ENCODE measurements at regions not wholly inside any gene's neighbourhood (a gene's known extent, or its start where the extent isn't known, plus 50 kb on each side); places are given as distances from the start of the nearest gene placed in this dataset.

DNA sequence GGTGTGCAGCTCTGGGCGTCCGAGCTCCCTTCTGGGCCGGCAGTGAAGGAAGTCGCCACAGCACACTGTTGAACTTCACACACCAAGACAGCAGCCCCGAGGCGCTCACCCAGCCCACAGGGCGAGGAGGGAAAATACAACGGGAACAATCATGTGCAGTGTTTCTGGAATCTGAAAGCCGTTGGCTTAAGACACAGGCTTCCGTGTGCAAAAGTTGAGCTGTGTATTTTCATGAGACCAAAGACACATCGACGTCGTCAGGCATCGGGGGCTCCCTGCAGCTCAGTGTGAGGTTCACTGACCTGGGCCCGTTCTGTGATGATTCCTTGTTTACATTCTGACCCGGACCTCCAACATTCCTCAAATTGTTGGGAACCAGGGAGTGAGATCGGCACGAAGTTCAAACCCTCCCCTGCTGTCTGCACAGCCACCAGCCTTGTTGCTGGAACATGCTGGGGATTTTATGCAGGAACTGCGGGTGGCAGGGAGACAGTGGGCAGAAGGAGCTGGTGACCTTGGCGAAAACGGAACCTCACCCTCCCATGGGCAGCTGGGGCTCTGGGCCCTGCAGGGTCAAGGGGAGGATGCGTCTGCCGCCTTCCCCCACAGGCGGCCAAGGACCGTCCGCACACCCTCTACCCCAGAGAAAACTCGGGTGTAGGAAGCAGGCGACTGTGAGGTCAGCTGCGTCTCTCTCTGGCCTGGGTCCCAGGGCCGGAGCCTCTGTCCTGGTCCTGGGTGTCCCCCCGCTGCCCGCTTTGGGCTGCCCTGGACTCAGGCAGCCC is 72.2 kb downstream of the METRNL start:
- H3K36me3 ChIP-seq (ENCODE audit: control insufficient read depth, insufficient read depth, low read length): no peaks in the 10 kb centered on the region
- H3K27ac ChIP-seq (ENCODE audit: low read length): no peak overlapping the region
- no CpG with 5 or more reads among the region's 32 CpGs for WGBS (ENCODE audit: insufficient coverage, insufficient read length)

DNA sequence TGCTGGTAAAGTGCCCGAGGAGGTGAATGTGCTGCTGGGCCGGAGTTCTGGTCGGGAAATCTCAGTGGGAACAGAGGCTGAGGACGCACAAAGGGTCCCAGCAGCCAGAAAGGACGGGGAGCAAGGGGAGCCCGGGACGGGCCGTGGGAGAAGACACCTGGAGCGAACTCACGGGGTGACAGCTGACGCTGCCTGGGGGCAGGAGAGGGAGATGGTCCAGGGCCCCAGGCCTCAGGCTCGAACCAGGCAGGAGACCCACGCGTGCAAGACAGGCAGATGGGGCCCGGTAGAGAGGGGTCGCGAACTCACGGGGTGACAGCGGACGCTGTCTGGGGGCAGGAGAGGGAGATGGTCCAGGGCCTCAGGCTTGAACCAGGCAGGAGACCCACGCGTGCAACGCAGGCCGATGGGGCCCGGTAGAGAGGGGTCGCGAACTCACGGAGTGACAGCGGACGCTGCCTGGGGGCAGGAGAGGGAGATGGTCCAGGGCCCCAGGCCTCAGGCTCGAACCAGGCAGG is 72.9 kb downstream of the METRNL start:
- no peak for DNase-seq (ENCODE audit: low read depth, low spot score)
- no CpG with 5 or more reads among the region's 31 CpGs for WGBS (ENCODE audit: insufficient coverage, insufficient read length)
- no peak overlapping the region for H3K27ac ChIP-seq (ENCODE audit: low read length)
- H3K36me3 ChIP-seq (ENCODE audit: control insufficient read depth, insufficient read depth, low read length): no peaks in the 10 kb centered on the region
- H3K4me3 ChIP-seq (ENCODE audit: low read length): no peak overlapping the region
- H3K27me3 ChIP-seq (ENCODE audit: control insufficient read depth, insufficient read depth, low read length): no peaks in the 10 kb centered on the region
- peaks cover 8% of the 10 kb centered on the region for H3K4me1 ChIP-seq (ENCODE audit: control insufficient read depth, insufficient read depth, low read length)
- no peaks in the 10 kb centered on the region for H3K9me3 ChIP-seq (ENCODE audit: control insufficient read depth, insufficient read depth, low read length)

More for the DNA sequence above, 72.2 kb downstream of the METRNL start:
- peak; percentile 25 for DNase-seq (ENCODE audit: low read depth, low spot score)
- Histone ChIP-seq H3K27me3 (ENCODE audit: control insufficient read depth, insufficient read depth, low read length) (no peaks in the 10 kb centered on the region), H3K4me3 (ENCODE audit: low read length) (no peak overlapping the region), H3K9me3 (ENCODE audit: control insufficient read depth, insufficient read depth, low read length) (no peaks in the 10 kb centered on the region), H3K4me1 (ENCODE audit: control insufficient read depth, insufficient read depth, low read length) (peaks cover 8% of the 10 kb centered on the region)

DNA sequence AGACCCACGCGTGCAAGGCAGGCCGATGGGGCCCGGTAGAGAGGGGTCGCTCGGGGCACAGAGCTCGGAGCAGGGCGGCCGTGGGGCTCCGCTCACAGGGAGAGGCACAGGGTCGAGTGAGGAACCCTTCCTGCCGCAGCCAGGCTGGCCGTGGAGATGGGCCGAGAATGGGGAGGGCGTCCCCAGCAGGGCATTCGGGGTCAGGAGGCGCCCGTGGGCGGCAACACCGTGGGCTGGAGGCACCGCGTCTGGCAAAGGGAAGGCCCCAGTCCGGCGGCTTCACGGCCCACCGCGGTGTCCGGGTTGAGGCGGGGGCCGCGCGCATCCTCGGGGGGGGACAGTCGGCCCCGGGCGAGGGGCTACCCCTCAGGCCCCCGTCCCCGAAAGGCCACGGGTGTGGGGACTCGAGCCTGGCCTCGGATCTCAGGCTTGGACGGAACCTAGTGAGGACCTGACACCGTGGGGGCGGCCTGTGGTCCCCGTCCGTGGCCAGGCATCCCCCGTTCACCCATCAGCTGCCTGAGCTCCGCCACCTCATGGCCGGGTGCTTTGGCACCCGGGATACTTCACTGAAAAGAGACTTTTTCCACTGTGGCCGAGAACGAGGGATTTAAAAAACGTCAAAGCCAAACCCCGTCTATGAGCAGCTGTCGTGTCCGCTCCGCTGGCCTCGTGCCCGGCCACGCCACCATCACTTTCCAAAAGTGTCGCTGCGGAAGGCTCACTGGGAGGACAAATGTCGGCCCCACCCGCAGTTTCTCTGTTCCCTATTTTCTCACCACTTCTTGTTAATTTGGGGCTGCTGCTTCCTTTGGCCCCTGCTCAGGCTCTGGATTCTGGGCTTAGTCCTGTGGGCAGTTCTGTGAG is 73.6 kb downstream of the METRNL start:
- no peak overlapping the region for H3K27ac ChIP-seq (ENCODE audit: low read length)
- H3K4me1 ChIP-seq (ENCODE audit: control insufficient read depth, insufficient read depth, low read length): peaks cover 8% of the 10 kb centered on the region
- H3K9me3 ChIP-seq (ENCODE audit: control insufficient read depth, insufficient read depth, low read length): no peaks in the 10 kb centered on the region
- H3K4me3 ChIP-seq (ENCODE audit: low read length): no peak overlapping the region
- no peak for DNase-seq (ENCODE audit: low read depth, low spot score)
- no peaks in the 10 kb centered on the region for H3K27me3 ChIP-seq (ENCODE audit: control insufficient read depth, insufficient read depth, low read length)
- H3K36me3 ChIP-seq (ENCODE audit: control insufficient read depth, insufficient read depth, low read length): no peaks in the 10 kb centered on the region
- WGBS (ENCODE audit: insufficient coverage, insufficient read length): no CpG with 5 or more reads among the region's 64 CpGs

DNA sequence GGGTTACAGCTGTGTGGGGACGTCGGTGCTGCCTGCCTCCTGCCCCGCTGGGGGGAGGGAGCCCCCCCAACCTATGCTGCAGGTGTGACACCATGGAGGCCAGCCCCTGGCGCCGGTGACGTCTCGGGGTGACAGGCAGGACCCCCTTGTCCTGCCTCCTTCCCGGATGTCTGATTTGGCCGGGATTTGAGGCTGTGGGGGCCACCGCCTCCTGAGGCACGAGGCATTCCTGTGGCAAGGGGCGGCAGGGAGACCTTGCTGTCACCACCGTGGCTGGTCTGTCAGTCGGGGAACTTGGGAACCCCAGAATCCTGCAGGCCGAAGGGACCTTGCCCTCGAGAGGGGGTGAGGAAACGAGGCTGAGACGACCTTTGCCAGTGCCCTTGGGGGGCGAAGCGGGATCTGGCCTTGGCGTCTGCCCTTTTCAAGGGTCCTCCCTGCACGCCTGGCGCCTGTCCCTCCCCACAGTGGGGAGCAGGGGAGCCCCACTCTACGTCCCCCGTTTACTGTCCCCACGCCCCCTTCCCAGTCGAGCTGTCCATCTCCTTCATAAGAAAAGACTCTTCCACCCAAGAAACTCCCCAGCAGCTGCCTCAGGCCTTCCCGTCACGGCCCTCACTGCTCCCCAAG is 74.4 kb downstream of the METRNL start:
- no CpG with 5 or more reads among the region's 29 CpGs for WGBS (ENCODE audit: insufficient coverage, insufficient read length)
- no peak overlapping the region for H3K4me3 ChIP-seq (ENCODE audit: low read length)
- no peaks in the 10 kb centered on the region for H3K9me3 ChIP-seq (ENCODE audit: control insufficient read depth, insufficient read depth, low read length)
- H3K4me1 ChIP-seq (ENCODE audit: control insufficient read depth, insufficient read depth, low read length): peaks cover 8% of the 10 kb centered on the region
- no peaks in the 10 kb centered on the region for H3K36me3 ChIP-seq (ENCODE audit: control insufficient read depth, insufficient read depth, low read length)
- no peak for DNase-seq (ENCODE audit: low read depth, low spot score)
- no peak overlapping the region for H3K27ac ChIP-seq (ENCODE audit: low read length)
- no peaks in the 10 kb centered on the region for H3K27me3 ChIP-seq (ENCODE audit: control insufficient read depth, insufficient read depth, low read length)

DNA sequence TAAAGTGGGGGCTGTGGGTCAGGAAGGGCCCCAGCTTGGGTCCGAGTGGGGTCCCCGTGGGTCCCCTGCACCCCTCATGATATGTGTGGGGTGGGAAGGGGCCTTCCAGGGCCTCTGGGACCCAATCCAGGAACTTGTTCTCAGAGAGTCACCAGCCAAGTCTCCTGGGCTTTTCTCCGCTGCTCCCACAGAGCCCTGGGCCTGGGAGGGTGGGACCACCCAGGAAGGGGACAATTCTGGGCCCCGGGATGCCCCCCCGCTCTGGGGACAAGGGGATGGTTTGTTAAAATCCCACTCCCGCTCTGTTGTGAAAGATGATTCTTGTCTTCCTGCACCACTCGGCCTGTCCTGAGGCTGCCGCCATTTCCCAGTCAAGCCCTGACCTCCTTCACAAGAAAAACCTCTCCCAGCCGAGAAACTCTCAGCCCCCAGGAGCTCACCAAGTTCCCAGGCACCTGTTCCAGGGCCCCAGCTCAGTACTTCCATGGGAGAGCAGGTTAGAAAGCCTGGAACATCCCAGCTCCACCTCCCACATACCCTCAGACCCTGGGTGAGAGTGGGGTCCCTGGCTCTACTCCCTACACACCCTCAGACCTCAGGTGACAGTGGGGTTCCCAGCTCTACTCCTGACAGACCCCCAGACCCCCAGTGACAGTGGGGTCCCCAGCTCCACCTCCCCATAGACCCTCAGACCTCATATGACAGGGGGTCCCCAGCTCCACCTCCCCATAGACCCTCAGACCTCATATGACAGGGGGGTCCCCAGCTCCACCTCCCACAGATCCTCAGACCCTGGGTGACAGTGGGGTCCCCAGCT is 75.1 kb downstream of the METRNL start:
- WGBS (ENCODE audit: insufficient coverage, insufficient read length): no CpG with 5 or more reads among the region's 9 CpGs
- Histone ChIP-seq H3K27ac (ENCODE audit: low read length) (no peak overlapping the region), H3K27me3 (ENCODE audit: control insufficient read depth, insufficient read depth, low read length) (no peaks in the 10 kb centered on the region), H3K36me3 (ENCODE audit: control insufficient read depth, insufficient read depth, low read length) (no peaks in the 10 kb centered on the region), H3K4me3 (ENCODE audit: low read length) (no peak overlapping the region), H3K4me1 (ENCODE audit: control insufficient read depth, insufficient read depth, low read length) (peaks cover 8% of the 10 kb centered on the region), H3K9me3 (ENCODE audit: control insufficient read depth, insufficient read depth, low read length) (no peaks in the 10 kb centered on the region)
- DNase-seq (ENCODE audit: low read depth, low spot score): no peak

DNA sequence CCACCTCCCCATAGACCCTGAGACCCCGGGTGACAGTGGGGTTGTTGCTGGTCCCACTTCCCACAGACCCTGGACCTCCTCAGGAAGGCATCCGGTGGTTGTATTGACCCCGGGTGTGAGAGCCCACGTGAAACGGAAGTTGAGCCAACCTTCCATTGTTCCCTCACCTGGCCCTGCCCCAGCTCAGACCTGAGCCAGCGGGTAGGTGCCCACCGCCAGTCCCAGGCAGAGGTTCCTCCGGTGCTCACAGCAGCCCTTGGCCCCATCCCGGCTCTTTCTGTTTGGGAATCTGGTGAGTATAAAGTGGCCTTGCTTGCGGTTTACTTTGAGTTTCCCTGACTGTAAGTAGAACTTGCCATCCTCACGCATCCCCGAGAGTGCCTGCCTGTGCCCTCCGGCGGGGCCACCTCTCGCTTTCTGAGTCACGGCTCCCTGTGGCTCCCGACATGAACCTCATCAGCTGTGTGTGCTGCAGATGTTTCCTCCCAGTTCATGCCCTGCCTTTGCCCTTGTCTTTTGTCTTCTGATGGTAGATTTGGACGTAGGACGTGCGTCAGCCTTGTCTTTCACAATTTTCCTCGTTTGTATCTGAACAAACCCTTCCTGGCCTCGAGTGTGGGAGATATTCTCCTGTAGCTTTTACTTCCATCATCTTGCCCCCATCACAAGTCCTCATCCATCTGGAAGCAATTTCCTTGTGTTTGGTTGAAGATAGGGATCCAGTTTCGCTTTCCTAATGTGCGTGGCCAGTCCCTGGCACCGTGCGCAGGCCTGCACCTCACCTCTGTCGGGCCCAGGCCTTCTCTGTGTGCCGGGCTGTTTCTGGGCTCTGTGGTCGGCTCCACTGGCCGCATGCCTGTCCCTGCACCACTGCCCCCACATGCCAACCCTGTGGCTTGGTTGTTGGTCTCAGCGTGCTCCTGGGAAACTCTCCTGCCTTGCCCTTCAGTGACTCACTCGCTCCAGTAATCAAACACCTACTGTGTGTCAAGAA is 76.0 kb downstream of the METRNL start:
- Histone ChIP-seq H3K9me3 (ENCODE audit: control insufficient read depth, insufficient read depth, low read length) (no peaks in the 10 kb centered on the region), H3K4me1 (ENCODE audit: control insufficient read depth, insufficient read depth, low read length) (peaks cover 8% of the 10 kb centered on the region), H3K27ac (ENCODE audit: low read length) (no peak overlapping the region), H3K36me3 (ENCODE audit: control insufficient read depth, insufficient read depth, low read length) (no peaks in the 10 kb centered on the region), H3K4me3 (ENCODE audit: low read length) (no peak overlapping the region), H3K27me3 (ENCODE audit: control insufficient read depth, insufficient read depth, low read length) (no peaks in the 10 kb centered on the region)
- WGBS (ENCODE audit: insufficient coverage, insufficient read length): no CpG with 5 or more reads among the region's 32 CpGs
- DNase-seq (ENCODE audit: low read depth, low spot score): no peak

DNA sequence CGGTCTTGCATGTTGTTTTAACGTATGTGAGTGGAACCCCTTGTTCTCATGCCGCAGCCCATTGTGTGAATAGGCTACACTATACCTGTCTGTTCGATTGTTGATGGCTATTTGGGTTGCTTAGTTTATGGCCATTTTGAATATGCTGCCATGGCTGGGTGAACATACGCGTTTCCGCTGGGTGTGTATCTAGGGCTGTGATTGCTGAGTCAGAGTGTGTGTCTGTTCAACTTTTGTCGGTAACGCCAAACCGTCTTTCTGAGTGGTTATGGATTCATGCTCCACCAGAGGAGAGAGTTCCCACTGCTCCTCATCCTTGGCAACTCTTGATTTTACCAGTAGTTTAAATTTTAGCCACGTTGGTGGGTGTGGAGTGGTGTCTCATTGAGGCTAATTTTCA is 77.0 kb downstream of the METRNL start:
- H3K4me1 ChIP-seq (ENCODE audit: control insufficient read depth, insufficient read depth, low read length): peaks cover 5% of the 10 kb centered on the region
- H3K9me3 ChIP-seq (ENCODE audit: control insufficient read depth, insufficient read depth, low read length): no peaks in the 10 kb centered on the region
- DNase-seq (ENCODE audit: low read depth, low spot score): no peak
- H3K27ac ChIP-seq (ENCODE audit: low read length): no peak overlapping the region
- no peaks in the 10 kb centered on the region for H3K27me3 ChIP-seq (ENCODE audit: control insufficient read depth, insufficient read depth, low read length)
- no peak overlapping the region for H3K4me3 ChIP-seq (ENCODE audit: low read length)
- H3K36me3 ChIP-seq (ENCODE audit: control insufficient read depth, insufficient read depth, low read length): no peaks in the 10 kb centered on the region
- no CpG with 5 or more reads among the region's 11 CpGs for WGBS (ENCODE audit: insufficient coverage, insufficient read length)

DNA sequence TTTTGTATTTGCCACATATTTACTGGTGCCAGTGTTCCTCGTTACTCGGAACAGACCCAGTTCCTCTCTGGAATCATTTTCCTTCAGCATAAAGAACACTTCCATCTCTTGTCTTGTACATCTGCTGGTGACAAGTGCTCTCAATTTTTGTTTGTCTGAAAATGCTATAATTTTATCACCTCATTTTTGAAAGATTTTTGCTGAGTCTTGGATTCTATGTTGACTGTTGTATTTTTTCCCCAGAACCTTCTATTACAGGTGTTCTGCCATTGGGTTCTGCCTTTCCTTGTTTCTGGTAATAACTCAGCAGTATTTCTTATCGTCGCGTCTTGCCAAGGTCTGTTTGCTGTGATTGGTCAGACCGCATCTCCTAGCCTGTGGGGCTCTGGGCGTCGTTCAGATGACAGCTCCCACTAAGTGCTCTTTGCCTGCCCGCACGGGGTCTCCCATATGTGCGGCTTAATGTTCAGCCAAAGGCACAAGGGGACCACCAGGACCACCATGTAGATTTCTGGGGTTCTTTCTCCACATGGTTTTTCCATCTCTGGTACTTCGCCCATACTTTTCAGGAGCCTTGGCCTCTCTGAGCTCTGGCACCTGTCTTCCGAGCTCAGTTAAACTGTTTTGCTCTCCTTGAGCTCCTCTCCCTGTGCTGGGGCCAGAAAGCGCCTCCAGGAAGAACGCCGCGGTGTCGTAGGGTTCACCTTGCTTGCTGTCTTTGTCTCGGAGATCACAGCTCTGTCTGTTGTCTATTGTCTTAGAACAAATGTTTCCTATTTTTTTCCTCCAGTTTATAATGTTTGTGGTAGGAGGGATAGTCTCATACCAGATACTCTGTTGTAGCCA is 80.0 kb downstream of the METRNL start:
- no peak for DNase-seq (ENCODE audit: low read depth, low spot score)
- Histone ChIP-seq H3K36me3 (ENCODE audit: control insufficient read depth, insufficient read depth, low read length) (no peaks in the 10 kb centered on the region), H3K9me3 (ENCODE audit: control insufficient read depth, insufficient read depth, low read length) (no peaks in the 10 kb centered on the region), H3K27me3 (ENCODE audit: control insufficient read depth, insufficient read depth, low read length) (no peaks in the 10 kb centered on the region), H3K4me1 (ENCODE audit: control insufficient read depth, insufficient read depth, low read length) (no peaks in the 10 kb centered on the region; the same call in 1 of the 2 replicates), H3K27ac (ENCODE audit: low read length) (no peak overlapping the region), H3K4me3 (ENCODE audit: low read length) (no peak overlapping the region)
- no CpG with 5 or more reads among the region's 19 CpGs for WGBS (ENCODE audit: insufficient coverage, insufficient read length)

Data from iPS DF 6.9 (cell line).